ENCODE measurements at regions not wholly inside any gene's neighbourhood (a gene's known extent, or its start where the extent isn't known, plus 50 kb on each side); places are given as distances from the start of the nearest gene placed in this dataset.

DNA sequence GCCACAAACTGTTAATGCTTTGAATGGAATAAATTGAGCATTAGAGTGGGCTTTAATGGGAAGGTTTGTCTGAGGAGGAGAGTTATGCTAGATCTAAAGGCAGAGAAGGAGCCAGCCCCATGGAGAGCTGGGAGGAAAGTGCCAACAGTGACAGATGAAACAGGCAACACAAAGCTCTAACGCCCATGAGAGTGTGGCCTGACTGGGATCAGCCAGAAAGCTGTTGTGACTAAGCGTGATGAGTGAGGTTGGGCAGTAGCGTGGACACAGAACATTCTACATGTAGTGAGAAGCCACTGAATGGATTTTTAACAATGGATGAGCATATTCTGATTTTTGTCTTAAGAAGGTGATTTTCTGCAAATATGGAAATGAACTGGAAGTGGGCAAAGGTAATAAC is 185.3 kb upstream of the SIX2 start:
- Histone ChIP-seq H3K27me3 (no peaks in the 10 kb centered on the region), H3K27ac (no peak overlapping the region), H3K4me3 (no peak overlapping the region), H3K4me1 (no peaks in the 10 kb centered on the region), H3K36me3 (replicated peaks in 1 of 2; ENCODE audit: insufficient read depth in 1 of 2, low read depth in 2 of 2) (no peaks in the 10 kb centered on the region), H3K9me3 (no peaks in the 10 kb centered on the region)
- ATAC-seq (no peak), DNase-seq (no peak)
- TF ChIP-seq POLR2A (IDR thresholded peaks at IDR 0.05), result no peak
- TF ChIP-seq, protein P1, sequence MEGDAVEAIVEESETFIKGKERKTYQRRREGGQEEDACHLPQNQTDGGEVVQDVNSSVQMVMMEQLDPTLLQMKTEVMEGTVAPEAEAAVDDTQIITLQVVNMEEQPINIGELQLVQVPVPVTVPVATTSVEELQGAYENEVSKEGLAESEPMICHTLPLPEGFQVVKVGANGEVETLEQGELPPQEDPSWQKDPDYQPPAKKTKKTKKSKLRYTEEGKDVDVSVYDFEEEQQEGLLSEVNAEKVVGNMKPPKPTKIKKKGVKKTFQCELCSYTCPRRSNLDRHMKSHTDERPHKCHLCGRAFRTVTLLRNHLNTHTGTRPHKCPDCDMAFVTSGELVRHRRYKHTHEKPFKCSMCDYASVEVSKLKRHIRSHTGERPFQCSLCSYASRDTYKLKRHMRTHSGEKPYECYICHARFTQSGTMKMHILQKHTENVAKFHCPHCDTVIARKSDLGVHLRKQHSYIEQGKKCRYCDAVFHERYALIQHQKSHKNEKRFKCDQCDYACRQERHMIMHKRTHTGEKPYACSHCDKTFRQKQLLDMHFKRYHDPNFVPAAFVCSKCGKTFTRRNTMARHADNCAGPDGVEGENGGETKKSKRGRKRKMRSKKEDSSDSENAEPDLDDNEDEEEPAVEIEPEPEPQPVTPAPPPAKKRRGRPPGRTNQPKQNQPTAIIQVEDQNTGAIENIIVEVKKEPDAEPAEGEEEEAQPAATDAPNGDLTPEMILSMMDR (IDR thresholded peaks at IDR 0.05), result no peak
- intact Hi-C loops (cut with DNase I), result no loop called here
- WGBS, 2 donors, result 83 to 84% methylated on average over 3 of the region's 3 CpGs

DNA sequence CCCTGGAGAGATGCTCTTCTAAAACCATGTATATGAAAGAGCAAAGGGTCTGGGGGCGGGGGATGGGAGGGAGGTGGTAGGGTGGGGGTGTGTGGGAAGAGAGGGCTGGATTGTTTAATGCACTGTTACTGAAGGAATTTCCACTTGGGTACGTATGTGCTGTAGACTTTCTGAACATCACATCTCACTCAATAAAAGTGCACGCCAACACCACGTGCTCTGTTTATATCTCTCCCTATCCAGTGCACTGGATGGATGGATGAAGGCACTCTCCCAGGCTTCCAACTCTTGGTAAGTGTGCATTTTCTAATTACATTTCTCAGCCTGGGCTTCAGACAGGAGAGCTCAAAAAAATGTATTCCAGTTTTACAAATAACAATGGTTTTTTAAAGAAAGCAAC is 184.3 kb upstream of the SIX2 start:
- DNase-seq, result no peak
- no peaks in the 10 kb centered on the region for H3K9me3 ChIP-seq
- no peaks in the 10 kb centered on the region for H3K36me3 ChIP-seq (replicated peaks in 1 of 2; ENCODE audit: insufficient read depth in 1 of 2, low read depth in 2 of 2)
- ATAC-seq, result no peak
- WGBS, 2 donors, result 83 to 95% methylated on average over 4 of the region's 4 CpGs
- no peaks in the 10 kb centered on the region for H3K4me1 ChIP-seq
- H3K4me3 ChIP-seq, result no peak overlapping the region
- TF ChIP-seq, protein P1 (IDR thresholded peaks at IDR 0.05), result no peak
- no peak for TF ChIP-seq POLR2A (IDR thresholded peaks at IDR 0.05)
- intact Hi-C loops (cut with DNase I), result no loop called here
- no peak overlapping the region for H3K27ac ChIP-seq
- H3K27me3 ChIP-seq, result no peaks in the 10 kb centered on the region

DNA sequence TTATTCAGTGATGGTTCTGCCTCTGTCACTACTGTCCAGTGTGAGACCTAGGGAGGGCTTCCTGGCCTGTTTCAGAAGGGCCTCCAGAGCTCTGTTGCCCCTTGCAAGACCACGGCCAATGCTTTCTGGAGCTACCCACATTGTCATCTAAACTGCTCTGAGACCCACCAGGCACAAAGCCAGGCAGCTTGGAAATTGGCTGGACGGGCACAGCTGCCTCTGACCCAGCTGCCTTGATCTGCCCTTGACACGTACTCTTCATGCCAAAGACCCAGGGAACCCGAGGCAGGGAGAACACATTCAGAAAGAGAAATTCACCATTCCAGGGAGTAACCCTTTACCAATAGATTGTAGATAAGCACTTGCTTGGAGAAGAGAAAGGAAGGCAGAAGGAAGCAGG is 183.7 kb upstream of the SIX2 start:
- DNase-seq (no peak), ATAC-seq (no peak)
- Histone ChIP-seq H3K27ac (no peak overlapping the region), H3K4me1 (no peaks in the 10 kb centered on the region), H3K36me3 (replicated peaks in 1 of 2; ENCODE audit: insufficient read depth in 1 of 2, low read depth in 2 of 2) (no peaks in the 10 kb centered on the region), H3K9me3 (no peaks in the 10 kb centered on the region), H3K27me3 (no peaks in the 10 kb centered on the region), H3K4me3 (no peak overlapping the region)
- no peak for TF ChIP-seq POLR2A (IDR thresholded peaks at IDR 0.05)
- TF ChIP-seq, protein P1 (IDR thresholded peaks at IDR 0.05), result no peak
- intact Hi-C loops (cut with DNase I), result no loop called here
- 43 to 64% methylated on average over 3 to 4 of the region's 4 CpGs for WGBS, 2 donors

DNA sequence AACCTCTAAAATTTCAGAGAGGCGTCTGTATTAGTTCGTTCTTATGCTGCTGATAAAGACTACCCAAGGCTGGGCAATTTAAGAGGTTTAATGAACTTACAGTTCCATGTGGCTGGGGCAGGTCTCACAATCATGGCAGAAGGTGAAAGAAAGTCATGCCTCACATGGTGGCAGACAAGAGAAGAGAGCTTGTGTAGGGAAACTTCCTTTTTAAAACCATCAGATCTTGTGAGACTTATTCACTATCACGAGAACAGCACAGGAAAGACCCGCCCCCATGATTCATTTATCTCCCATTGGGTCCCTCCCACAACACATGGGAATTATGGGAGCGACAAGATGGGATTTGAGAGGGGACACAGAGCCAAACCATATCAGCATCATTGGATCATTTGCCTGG is 183.2 kb upstream of the SIX2 start:
- DNase-seq (no peak), ATAC-seq (no peak)
- Histone ChIP-seq H3K27ac (no peak overlapping the region), H3K27me3 (no peaks in the 10 kb centered on the region), H3K4me1 (no peaks in the 10 kb centered on the region), H3K4me3 (no peak overlapping the region), H3K9me3 (no peaks in the 10 kb centered on the region), H3K36me3 (replicated peaks in 1 of 2; ENCODE audit: insufficient read depth in 1 of 2, low read depth in 2 of 2) (no peaks in the 10 kb centered on the region)
- intact Hi-C loops (cut with DNase I), result no loop called here
- TF ChIP-seq, protein P1 (IDR thresholded peaks at IDR 0.05), result no peak
- TF ChIP-seq POLR2A (IDR thresholded peaks at IDR 0.05), result no peak
- WGBS, 2 donors, result 94% methylated on average over 5 of the region's 5 CpGs

DNA sequence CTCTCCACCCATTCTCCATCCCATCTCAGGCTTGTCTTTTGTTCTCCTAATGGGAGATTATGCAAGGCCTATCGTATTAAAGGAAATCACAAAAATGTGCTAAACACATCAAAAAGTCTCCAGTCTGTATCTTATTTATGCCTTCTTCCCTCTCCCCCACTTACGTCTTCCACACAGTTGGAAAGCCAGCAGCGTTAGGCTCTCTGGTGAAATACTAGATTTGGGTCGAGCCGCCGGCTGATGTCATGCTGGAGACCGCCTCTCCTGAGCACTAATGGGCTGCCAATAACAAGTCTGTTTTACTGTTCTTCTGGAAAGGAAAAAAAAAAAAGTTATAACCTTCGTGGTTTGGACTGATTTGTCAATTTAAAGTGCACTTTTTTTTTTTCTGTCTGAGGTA is 182.7 kb upstream of the SIX2 start:
- peak; percentile 33 for ATAC-seq
- no peak for TF ChIP-seq POLR2A (IDR thresholded peaks at IDR 0.05)
- TF ChIP-seq, protein P1 (IDR thresholded peaks at IDR 0.05), result no peak
- 85 to 91% methylated on average over 8 of the region's 8 CpGs for WGBS, 2 donors
- intact Hi-C loops (cut with DNase I), result no loop called here
- Histone ChIP-seq H3K36me3 (replicated peaks in 1 of 2; ENCODE audit: insufficient read depth in 1 of 2, low read depth in 2 of 2) (no peaks in the 10 kb centered on the region), H3K9me3 (no peaks in the 10 kb centered on the region), H3K27me3 (no peaks in the 10 kb centered on the region), H3K4me3 (no peak overlapping the region), H3K27ac (no peak overlapping the region), H3K4me1 (no peaks in the 10 kb centered on the region)
- peak in 1 of 4 donors; percentile 18 for DNase-seq

Measured in body of pancreas (tissue), 4 donors.